K562 (cell line): ENCODE measurements at regions not wholly inside any gene's neighbourhood (a gene's known extent, or its start where the extent isn't known, plus 50 kb on each side); places are given as distances from the start of the nearest gene placed in this dataset.

Experiments used
- ATAC-seq: fragments of 200-7000 bp; cut with Tn5 transposase; 3 replicates; pipeline ENCODE4 v1.9.1; 2020; ENCODE audit warnings: moderate library complexity
- BruUV-seq: library from RNA; stranded (reverse); fragments of 400-500 nt; replicated peaks from 2 replicates; lab custom pipeline; 2021; lab: Mats Ljungman, UMichigan
- CTCF ChIA-PET: fragments of 300-600 bp; formaldehyde crosslinking; extraction: SDS; loops from one replicate; lab custom pipeline; 2021; ENCODE audit warnings: low intra/inter-chr PET ratio; lab: Yijun Ruan, JAX
- POLR2A ChIA-PET: fragments of 300-600, 350-650 bp; sonication (Branson Sonifier 250); formaldehyde crosslinking; extraction: SDS; loops from one replicate; lab custom pipeline; 2021; ENCODE audit warnings: antibody characterized with exemption, inconsistent platforms; lab: Yijun Ruan, JAX
- DNase-seq, 4 experiments: peaks; one replicate each; pipeline versions ENCODE4 v3.0.0 to v3.0.0-alpha.2; 2011 to 2018; ENCODE audit warnings: low spot score in 3 of 4, mixed read lengths in 3 of 4; ENCODE audit errors: extremely low read depth in 1 of 4
- FAIRE-seq: peaks from 2 replicates; lab custom pipeline; 2011; peaks lifted over from hg19 to GRCh38; lab: Jason Lieb, UNC
- H2AFZ ChIP-seq: 2 replicates; pipeline ENCODE4 v1.6.0; 2011; ENCODE audit warnings: low read depth, low read length, control low read depth, inconsistent platforms
- H3K27ac ChIP-seq: fragments of 200-600 bp; 3 replicates; pipeline ENCODE4 v1.8.0; 2011; ENCODE audit warnings: low read depth, mild to moderate bottlenecking, control low read depth, inconsistent platforms, low read length, moderate library complexity, mixed read lengths; ENCODE audit errors: extremely low read depth
- H3K27me3 ChIP-seq, 2 experiments: fragments of 300-600 bp in 1 of 2; 2 replicates in 1 of 2; 3 replicates in 1 of 2; pipeline versions ENCODE4 v1.6.0 to v1.8.0; 2011; ENCODE audit warnings: inconsistent platforms in 2 of 2, low read length in 2 of 2, mild to moderate bottlenecking in 1 of 2, mixed read lengths in 1 of 2, moderate library complexity in 1 of 2; ENCODE audit not compliant: control insufficient read depth in 2 of 2, insufficient read depth in 2 of 2
- H3K36me3 ChIP-seq: fragments of 300-600 bp; 3 replicates; pipeline ENCODE4 v1.8.0; 2011; ENCODE audit warnings: mild to moderate bottlenecking, low read length, inconsistent platforms; ENCODE audit not compliant: control insufficient read depth, insufficient read depth
- H3K4me1 ChIP-seq, 2 experiments: fragments of 200-600 bp in 1 of 2; replicated peaks in 1 of 2; 2 replicates in 1 of 2; 3 replicates in 1 of 2; pipeline versions ENCODE4 v1.5.1 to v1.8.0; 2011; ENCODE audit warnings: inconsistent platforms in 2 of 2, low read length in 2 of 2, mild to moderate bottlenecking in 1 of 2, mixed read lengths in 1 of 2, moderate library complexity in 1 of 2; ENCODE audit not compliant: control insufficient read depth in 2 of 2, insufficient read depth in 2 of 2
- H3K4me2 ChIP-seq: 2 replicates; pipeline ENCODE4 v1.6.1; 2011; ENCODE audit warnings: low read length, control low read depth, inconsistent platforms, mixed read lengths; ENCODE audit not compliant: insufficient read depth
- H3K4me3 ChIP-seq: fragments of 200-600 bp; sonication (generic), shearing (Covaris generic); 2 replicates; pipeline ENCODE4 v1.5.1; 2016; ENCODE audit warnings: control low read depth, inconsistent platforms
- H3K79me2 ChIP-seq: fragments of 200-600 bp; 3 replicates; pipeline ENCODE4 v1.8.0; 2011; ENCODE audit warnings: low read length, inconsistent platforms; ENCODE audit not compliant: control insufficient read depth, insufficient read depth
- H3K9ac ChIP-seq, 2 experiments: 2 replicates each; pipeline versions ENCODE4 v1.6.0 to v1.6.1; 2011; ENCODE audit warnings: low read depth in 2 of 2, low read length in 2 of 2, control low read depth in 1 of 2, inconsistent platforms in 1 of 2, mild to moderate bottlenecking in 1 of 2, mixed read lengths in 1 of 2; ENCODE audit not compliant: insufficient read depth in 1 of 2
- H3K9me1 ChIP-seq: one replicate; pipeline ENCODE4 v1.6.0; 2011; ENCODE audit warnings: inconsistent platforms, mild to moderate bottlenecking, low read length, moderate library complexity; ENCODE audit not compliant: control insufficient read depth, insufficient read depth
- H3K9me3 ChIP-seq: replicated peaks from 2 replicates; pipeline ENCODE4 v1.5.1; 2011; ENCODE audit warnings: low read depth, low read length, inconsistent platforms; ENCODE audit not compliant: control insufficient read depth, insufficient read depth
- H4K20me1 ChIP-seq: replicated peaks from 2 replicates; pipeline ENCODE4 v1.6.1; 2011; ENCODE audit warnings: low read length, inconsistent platforms, mixed read lengths; ENCODE audit not compliant: control insufficient read depth, insufficient read depth
- CBX5 ChIP-seq: IDR thresholded peaks from 2 replicates; pipeline ENCODE4 v1.6.1; 2014; ENCODE audit warnings: low read depth, borderline replicate concordance
- ELF4 ChIP-seq: fragments of 450-650 bp; formaldehyde crosslinking; IDR thresholded peaks from 2 replicates; pipeline ENCODE4 v1.4.0; 2022; ENCODE audit warnings: missing genetic modification characterization
- NCOA2 ChIP-seq, 2 experiments: fragments of 450-650 bp; IDR thresholded peaks; 2 replicates each; pipeline ENCODE4 v1.6.1; 2018; ENCODE audit warnings: mild to moderate bottlenecking in 2 of 2, moderate library complexity in 1 of 2; ENCODE audit not compliant: partially characterized antibody in 2 of 2
- NFATC3 ChIP-seq: fragments of 450-650 bp; IDR thresholded peaks from 2 replicates; pipeline ENCODE4 v1.6.1; 2017; ENCODE audit warnings: mild to moderate bottlenecking
- PTTG1 ChIP-seq: fragments of 450-650 bp; IDR thresholded peaks from 2 replicates; pipeline ENCODE4 v1.6.1; 2016; ENCODE audit warnings: low read depth, mild to moderate bottlenecking, missing genetic modification characterization, missing compliant biosample characterization
- RB1 ChIP-seq: fragments of 450-650 bp; IDR thresholded peaks from 2 replicates; pipeline ENCODE4 v1.6.1; 2017; ENCODE audit warnings: low read depth, mild to moderate bottlenecking
- RBM14 ChIP-seq: fragments of 200-400 bp; formaldehyde crosslinking; IDR thresholded peaks from 2 replicates; pipeline ENCODE4 v1.6.1; 2018; ENCODE audit warnings: low read depth, mild to moderate bottlenecking, low read length, moderate library complexity, borderline replicate concordance; ENCODE audit not compliant: insufficient read depth
- SP2 ChIP-seq: IDR thresholded peaks from 2 replicates; pipeline ENCODE4 v1.6.1; 2011; ENCODE audit warnings: mild to moderate bottlenecking, low read depth, low read length, moderate library complexity; ENCODE audit not compliant: poor library complexity, severe bottlenecking; ENCODE audit errors: extremely low read depth
- SRF ChIP-seq, 2 experiments: fragments of 250-450, 450-650 bp in 1 of 2; sonication (Bioruptor Pico) in 1 of 2; sonication (generic) in 1 of 2; formaldehyde crosslinking; IDR thresholded peaks; 2 replicates each; pipeline versions ENCODE4 v1.5.0 to v1.5.1; 2020 to 2022; ENCODE audit warnings: mild to moderate bottlenecking in 1 of 2, missing genetic modification reagents in 1 of 2
- TCF7 ChIP-seq: sonication (generic); IDR thresholded peaks from 2 replicates; pipeline ENCODE4 v1.6.1; 2016; ENCODE audit warnings: antibody characterized with exemption, borderline replicate concordance
- U2AF1 ChIP-seq: fragments of 200-400 bp; formaldehyde crosslinking; optimal IDR thresholded peaks from 2 replicates; pipeline ENCODE3; 2017; ENCODE audit warnings: mild to moderate bottlenecking, low read depth, low read length, moderate library complexity
- ZFP1 ChIP-seq: fragments of 450-650 bp; formaldehyde crosslinking; IDR thresholded peaks from 2 replicates; pipeline ENCODE4 v1.4.0; 2020; ENCODE audit warnings: mild to moderate bottlenecking, mixed read lengths
- ZNF583 ChIP-seq: fragments of 250-450 bp; sonication (Bioruptor Pico); IDR thresholded peaks from 2 replicates; pipeline ENCODE4 v1.4.0; 2020
- ZNF699 ChIP-seq: fragments of 250-450 bp; sonication (Bioruptor Pico); IDR thresholded peaks from 2 replicates; pipeline ENCODE4 v1.8.0; 2021; ENCODE audit warnings: mild to moderate bottlenecking, moderate library complexity; ENCODE audit not compliant: insufficient replicate concordance
- WGBS: fragments of 100-300 bp; shearing (Covaris generic); methylation state at CpG from one replicate; pipeline ENCODE4 v1.1.6; 2016; ENCODE audit warnings: low coverage, mixed read lengths; ENCODE audit not compliant: insufficient coverage; ENCODE audit errors: missing lambda C conversion rate; 5-methylcytosine and 5-hydroxymethylcytosine counted together
- in situ Hi-C: fragments of 300-500 bp; cut with MboI; formaldehyde crosslinking; loops from 4 replicates; pipeline ENCODE4 v1.15.0; 2018; ENCODE audit warnings: inconsistent platforms, mixed read lengths
- intact Hi-C: fragments of 100-400 bp; cut with micrococcal nuclease; formaldehyde crosslinking; loops from 2 replicates; pipeline ENCODE4 v1.14.2; 2022
- TF ChIP-seq, protein P1 (sequence below), 2 experiments: IDR thresholded peaks; 2 replicates each; pipeline ENCODE4 v1.6.1; 2012; ENCODE audit warnings: improper control_type of control experiment in 2 of 2, low read depth in 2 of 2, low read length in 2 of 2, borderline replicate concordance in 1 of 2
- TF ChIP-seq, protein P2 (sequence below): fragments of 450-650 bp; IDR thresholded peaks from 2 replicates; pipeline ENCODE4 v1.6.1; 2017; ENCODE audit warnings: mild to moderate bottlenecking, moderate library complexity
- TF ChIP-seq, protein P3 (sequence below): fragments of 250-450 bp; sonication (Bioruptor Pico); IDR thresholded peaks from 2 replicates; pipeline ENCODE4 v1.5.1; 2021; ENCODE audit warnings: mild to moderate bottlenecking

DNA sequence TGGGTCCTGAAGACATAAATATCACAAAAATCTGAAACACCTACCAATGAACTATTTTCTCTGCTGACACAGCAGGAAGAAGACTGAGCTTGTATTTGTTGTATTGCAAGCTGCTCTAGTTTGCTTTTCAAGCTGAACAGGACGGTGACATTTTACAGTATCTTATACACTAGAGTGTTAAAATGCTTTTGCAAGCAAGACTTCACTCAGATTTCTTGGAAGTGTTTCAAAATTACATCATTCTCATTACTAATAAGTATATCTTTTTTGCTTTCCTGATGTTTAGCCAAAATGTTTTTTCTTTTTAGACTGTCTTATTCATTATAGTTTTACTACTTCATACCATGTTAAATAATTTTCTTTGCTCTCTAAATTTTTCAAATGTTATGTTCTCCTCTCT lies 427.1 kb upstream of the CXADR start:
- DNase-seq, result no peak
- H3K9me3 ChIP-seq, result no peaks in the 10 kb centered on the region
- H3K4me2 ChIP-seq, result no peak overlapping the region
- no peaks in the 10 kb centered on the region for H3K36me3 ChIP-seq
- intact Hi-C loops, result no loop called here
- H3K4me1 ChIP-seq, result no peaks in the 10 kb centered on the region
- BruUV-seq, result no TSS peak
- no peak for ATAC-seq
- H3K27me3 ChIP-seq, result no peaks in the 10 kb centered on the region
- H3K4me3 ChIP-seq, result no peak overlapping the region
- H2AFZ ChIP-seq, result no peak overlapping the region
- H4K20me1 ChIP-seq, result no peaks in the 10 kb centered on the region
- H3K9me1 ChIP-seq, result no peaks in the 10 kb centered on the region
- no peak for FAIRE-seq
- ChIA-PET POLR2A (no interaction called here), CTCF (no interaction called here)
- no peaks in the 10 kb centered on the region for H3K79me2 ChIP-seq
- no peak for TF ChIP-seq U2AF1
- TF ChIP-seq, protein P1, sequence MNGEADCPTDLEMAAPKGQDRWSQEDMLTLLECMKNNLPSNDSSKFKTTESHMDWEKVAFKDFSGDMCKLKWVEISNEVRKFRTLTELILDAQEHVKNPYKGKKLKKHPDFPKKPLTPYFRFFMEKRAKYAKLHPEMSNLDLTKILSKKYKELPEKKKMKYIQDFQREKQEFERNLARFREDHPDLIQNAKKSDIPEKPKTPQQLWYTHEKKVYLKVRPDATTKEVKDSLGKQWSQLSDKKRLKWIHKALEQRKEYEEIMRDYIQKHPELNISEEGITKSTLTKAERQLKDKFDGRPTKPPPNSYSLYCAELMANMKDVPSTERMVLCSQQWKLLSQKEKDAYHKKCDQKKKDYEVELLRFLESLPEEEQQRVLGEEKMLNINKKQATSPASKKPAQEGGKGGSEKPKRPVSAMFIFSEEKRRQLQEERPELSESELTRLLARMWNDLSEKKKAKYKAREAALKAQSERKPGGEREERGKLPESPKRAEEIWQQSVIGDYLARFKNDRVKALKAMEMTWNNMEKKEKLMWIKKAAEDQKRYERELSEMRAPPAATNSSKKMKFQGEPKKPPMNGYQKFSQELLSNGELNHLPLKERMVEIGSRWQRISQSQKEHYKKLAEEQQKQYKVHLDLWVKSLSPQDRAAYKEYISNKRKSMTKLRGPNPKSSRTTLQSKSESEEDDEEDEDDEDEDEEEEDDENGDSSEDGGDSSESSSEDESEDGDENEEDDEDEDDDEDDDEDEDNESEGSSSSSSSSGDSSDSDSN (IDR thresholded peaks at IDR 0.05; ENCODE audit: borderline replicate concordance in 1 of 2, low read depth in 2 of 2, low read length in 2 of 2), result no peak
- no peak for TF ChIP-seq ELF4 (CRISPR knock-in tag)
- TF ChIP-seq RBM14, result no peak
- no peak for TF ChIP-seq ZNF583 (CRISPR knock-in tag)
- TF ChIP-seq PTTG1 (tag), result no peak
- TF ChIP-seq ZFP1 (CRISPR knock-in tag), result no peak
- no peak for TF ChIP-seq CBX5
- no peak for TF ChIP-seq ZNF699
- TF ChIP-seq NCOA2 (IDR thresholded peaks at IDR 0.05; ENCODE audit: partially characterized antibody in 2 of 2), result no peak
- no peak for TF ChIP-seq SRF (CRISPR knock-in tag; IDR thresholded peaks at IDR 0.05)
- TF ChIP-seq, protein P2, sequence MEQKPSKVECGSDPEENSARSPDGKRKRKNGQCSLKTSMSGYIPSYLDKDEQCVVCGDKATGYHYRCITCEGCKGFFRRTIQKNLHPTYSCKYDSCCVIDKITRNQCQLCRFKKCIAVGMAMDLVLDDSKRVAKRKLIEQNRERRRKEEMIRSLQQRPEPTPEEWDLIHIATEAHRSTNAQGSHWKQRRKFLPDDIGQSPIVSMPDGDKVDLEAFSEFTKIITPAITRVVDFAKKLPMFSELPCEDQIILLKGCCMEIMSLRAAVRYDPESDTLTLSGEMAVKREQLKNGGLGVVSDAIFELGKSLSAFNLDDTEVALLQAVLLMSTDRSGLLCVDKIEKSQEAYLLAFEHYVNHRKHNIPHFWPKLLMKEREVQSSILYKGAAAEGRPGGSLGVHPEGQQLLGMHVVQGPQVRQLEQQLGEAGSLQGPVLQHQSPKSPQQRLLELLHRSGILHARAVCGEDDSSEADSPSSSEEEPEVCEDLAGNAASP, result no peak
- no peak for TF ChIP-seq TCF7
- no peak for TF ChIP-seq RB1
- TF ChIP-seq, protein P3, sequence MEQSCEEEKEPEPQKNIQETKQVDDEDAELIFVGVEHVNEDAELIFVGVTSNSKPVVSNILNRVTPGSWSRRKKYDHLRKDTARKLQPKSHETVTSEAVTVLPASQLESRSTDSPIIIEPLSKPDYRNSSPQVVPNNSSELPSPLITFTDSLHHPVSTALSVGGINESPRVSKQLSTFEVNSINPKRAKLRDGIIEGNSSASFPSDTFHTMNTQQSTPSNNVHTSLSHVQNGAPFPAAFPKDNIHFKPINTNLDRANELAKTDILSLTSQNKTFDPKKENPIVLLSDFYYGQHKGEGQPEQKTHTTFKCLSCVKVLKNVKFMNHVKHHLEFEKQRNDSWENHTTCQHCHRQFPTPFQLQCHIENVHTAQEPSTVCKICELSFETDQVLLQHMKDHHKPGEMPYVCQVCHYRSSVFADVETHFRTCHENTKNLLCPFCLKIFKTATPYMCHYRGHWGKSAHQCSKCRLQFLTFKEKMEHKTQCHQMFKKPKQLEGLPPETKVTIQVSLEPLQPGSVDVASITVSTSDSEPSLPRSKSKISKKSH (CRISPR knock-in tag), result no peak
- no peak for TF ChIP-seq NFATC3
- TF ChIP-seq SP2, result no peak
- H3K27ac ChIP-seq, result no peak overlapping the region
- WGBS, result 0% methylated on average over 1 of the region's 1 CpG
- H3K9ac ChIP-seq, result no peak overlapping the region
- in situ Hi-C loops, result no loop called here
